ENCODE measurements at regions not wholly inside any gene's neighbourhood (a gene's known extent, or its start where the extent isn't known, plus 50 kb on each side); places are given as distances from the start of the nearest gene placed in this dataset.

- TF ChIP-seq POLR2AphosphoS5 (IDR thresholded peaks at IDR 0.05) (no peak), EP300 (IDR thresholded peaks at IDR 0.05; ENCODE audit: low read depth) (no peak), POLR2A (IDR thresholded peaks at IDR 0.05) (no peak), CTCF (IDR thresholded peaks at IDR 0.05) (no peak)
- in situ Hi-C loops (cut with MboI; ENCODE audit: low pct_ligation_motif_present in 1 of 4, low pct_unique_long_range_greater_than_20kb in 1 of 4, low sequenced_read_pairs in 3 of 4) (no loop called here), intact Hi-C loops (cut with DNase I; ENCODE audit: low total_unique reads) (no loop called here)
- H3K27me3 ChIP-seq, result no peaks in the 10 kb centered on the region
- DNase-seq, result no peak
- no peak overlapping the region for H3K27ac ChIP-seq
- no peaks in the 10 kb centered on the region for H3K4me1 ChIP-seq
- no peaks in the 10 kb centered on the region for H3K36me3 ChIP-seq
- no peaks in the 10 kb centered on the region for H3K9me3 ChIP-seq
- WGBS, 2 donors (ENCODE audit: low coverage in 1 of 2), result 49 to 71% methylated on average over 2 of the region's 2 CpGs
- H3K4me3 ChIP-seq, result no peak overlapping the region
Observed at GRCh38 chr11:42589286-42589685, 722.5 kb upstream of the API5 start.

DNA sequence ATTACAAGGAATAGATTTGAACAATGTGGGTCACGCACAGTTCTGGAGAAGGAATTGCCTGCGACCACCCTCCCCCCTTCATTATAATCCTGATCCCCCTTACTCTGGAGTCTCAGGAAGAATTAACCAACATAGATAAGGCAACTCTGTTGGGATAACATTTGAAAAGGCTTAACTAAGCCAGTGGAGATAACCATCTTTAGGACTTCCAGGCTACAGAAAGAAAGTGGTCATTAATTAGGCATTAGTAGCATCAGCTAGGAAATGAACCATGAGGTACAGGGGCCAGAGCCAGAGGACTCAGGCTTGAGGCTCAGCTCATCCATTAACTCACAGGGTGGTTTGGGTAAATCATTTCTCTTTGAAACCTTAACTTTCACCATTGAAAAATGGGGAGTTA lies 720.0 kb upstream of the API5 start:
- Histone ChIP-seq H3K9me3 (no peaks in the 10 kb centered on the region), H3K27me3 (no peaks in the 10 kb centered on the region), H3K4me3 (no peak overlapping the region), H3K4me1 (no peaks in the 10 kb centered on the region), H3K36me3 (no peaks in the 10 kb centered on the region), H3K27ac (no peak overlapping the region)
- no peak for TF ChIP-seq EP300 (IDR thresholded peaks at IDR 0.05; ENCODE audit: low read depth)
- no peak for DNase-seq
- in situ Hi-C loops (cut with MboI; ENCODE audit: low pct_ligation_motif_present in 1 of 4, low pct_unique_long_range_greater_than_20kb in 1 of 4, low sequenced_read_pairs in 3 of 4) (no loop called here), intact Hi-C loops (cut with DNase I; ENCODE audit: low total_unique reads) (no loop called here)
- WGBS, 2 donors (ENCODE audit: low coverage in 1 of 2), result 40 to 75% methylated on average over 1 to 2 of the region's 2 CpGs

DNA sequence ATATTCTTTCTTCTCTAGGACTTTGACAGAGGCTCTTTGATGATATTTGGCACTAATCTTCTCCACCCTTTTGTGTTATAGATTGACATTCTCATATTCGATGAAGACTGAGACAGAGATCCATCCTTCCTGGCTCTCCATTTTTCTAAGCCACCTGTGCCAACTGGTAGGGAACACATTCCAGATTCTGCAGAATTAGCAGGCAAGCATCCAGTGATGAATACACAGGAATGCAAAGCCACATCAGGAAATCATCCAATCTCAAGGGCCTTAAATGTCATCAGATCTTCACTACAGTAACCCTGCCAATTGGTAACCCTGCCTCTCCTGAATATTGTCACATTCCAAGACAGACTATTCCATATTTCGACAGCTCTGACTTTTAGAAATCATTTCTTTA lies 718.4 kb upstream of the API5 start:
- Histone ChIP-seq H3K9me3 (no peaks in the 10 kb centered on the region), H3K27ac (no peak overlapping the region), H3K4me1 (no peaks in the 10 kb centered on the region), H3K4me3 (no peak overlapping the region), H3K36me3 (no peaks in the 10 kb centered on the region), H3K27me3 (no peaks in the 10 kb centered on the region)
- TF ChIP-seq POLR2AphosphoS5 (IDR thresholded peaks at IDR 0.05) (no peak), EP300 (IDR thresholded peaks at IDR 0.05; ENCODE audit: low read depth) (no peak), CTCF (IDR thresholded peaks at IDR 0.05) (no peak)
- WGBS, 2 donors (ENCODE audit: low coverage in 1 of 2), result 59 to 78% methylated on average over 2 of the region's 2 CpGs
- no peak for DNase-seq
- in situ Hi-C loops (cut with MboI; ENCODE audit: low pct_ligation_motif_present in 1 of 4, low pct_unique_long_range_greater_than_20kb in 1 of 4, low sequenced_read_pairs in 3 of 4) (no loop called here), intact Hi-C loops (cut with DNase I; ENCODE audit: low total_unique reads) (no loop called here)

- no peak for DNase-seq
- TF ChIP-seq POLR2A (IDR thresholded peaks at IDR 0.05), result no peak
- TF ChIP-seq EP300 (IDR thresholded peaks at IDR 0.05; ENCODE audit: low read depth), result no peak
- TF ChIP-seq CTCF (IDR thresholded peaks at IDR 0.05), result no peak
- TF ChIP-seq POLR2AphosphoS5 (IDR thresholded peaks at IDR 0.05), result no peak
- Histone ChIP-seq H3K36me3 (no peaks in the 10 kb centered on the region), H3K27me3 (no peaks in the 10 kb centered on the region), H3K4me1 (no peaks in the 10 kb centered on the region), H3K9me3 (no peaks in the 10 kb centered on the region), H3K4me3 (no peak overlapping the region), H3K27ac (no peak overlapping the region)
- 29 to 33% methylated on average over 1 to 2 of the region's 2 CpGs for WGBS, 2 donors (ENCODE audit: low coverage in 1 of 2)
- in situ Hi-C loops (cut with MboI; ENCODE audit: low pct_ligation_motif_present in 1 of 4, low pct_unique_long_range_greater_than_20kb in 1 of 4, low sequenced_read_pairs in 3 of 4) (no loop called here), intact Hi-C loops (cut with DNase I; ENCODE audit: low total_unique reads) (no loop called here)
Observed at GRCh38 chr11:42595876-42596275, 715.9 kb upstream of the API5 start.

GRCh38 chr11:42596576-42597145 lies 715.1 kb upstream of the API5 start:
- TF ChIP-seq CTCF (IDR thresholded peaks at IDR 0.05) (no peak), EP300 (IDR thresholded peaks at IDR 0.05; ENCODE audit: low read depth) (no peak), POLR2A (IDR thresholded peaks at IDR 0.05) (no peak), POLR2AphosphoS5 (IDR thresholded peaks at IDR 0.05) (no peak)
- intact Hi-C loops (cut with DNase I; ENCODE audit: low total_unique reads), result no loop called here
- H3K4me3 ChIP-seq, result no peak overlapping the region
- 30 to 31% methylated on average over 7 of the region's 7 CpGs for WGBS, 2 donors (ENCODE audit: low coverage in 1 of 2)
- DNase-seq, result no peak
- in situ Hi-C loops (cut with MboI; ENCODE audit: low pct_ligation_motif_present in 1 of 4, low pct_unique_long_range_greater_than_20kb in 1 of 4, low sequenced_read_pairs in 3 of 4), result no loop called here
- no peaks in the 10 kb centered on the region for H3K9me3 ChIP-seq
- H3K36me3 ChIP-seq, result no peaks in the 10 kb centered on the region
- no peaks in the 10 kb centered on the region for H3K27me3 ChIP-seq
- H3K27ac ChIP-seq, result no peak overlapping the region
- no peaks in the 10 kb centered on the region for H3K4me1 ChIP-seq

Measured in transverse colon (tissue), 4 donors.